IPS DF 6.9 (cell line): ENCODE measurements at regions not wholly inside any gene's neighbourhood (a gene's known extent, or its start where the extent isn't known, plus 50 kb on each side); places are given as distances from the start of the nearest gene placed in this dataset.

ENCODE experiments used
- DNase-seq: peaks from one replicate; pipeline ENCODE4 v3.0.0-alpha.2; 2013; ENCODE audit warnings: low read depth, low spot score
- H3K27ac ChIP-seq: one replicate; pipeline ENCODE4 v1.5.1; 2013; ENCODE audit warnings: low read length, control low read depth
- H3K27me3 ChIP-seq: 2 replicates; pipeline ENCODE4 v1.6.1; 2013; ENCODE audit warnings: mild to moderate bottlenecking, low read length; ENCODE audit not compliant: control insufficient read depth, insufficient read depth
- H3K36me3 ChIP-seq: 2 replicates; pipeline ENCODE4 v1.6.1; 2013; ENCODE audit warnings: low read length; ENCODE audit not compliant: control insufficient read depth, insufficient read depth
- H3K4me1 ChIP-seq: 2 replicates; pipeline ENCODE4 v1.6.1; 2013; ENCODE audit warnings: low read length; ENCODE audit not compliant: control insufficient read depth, insufficient read depth
- H3K4me3 ChIP-seq: 2 replicates; pipeline ENCODE4 v1.5.1; 2013; ENCODE audit warnings: mild to moderate bottlenecking, low read length
- H3K9me3 ChIP-seq: 2 replicates; pipeline ENCODE4 v1.6.1; 2013; ENCODE audit warnings: low read length, inconsistent platforms; ENCODE audit not compliant: control insufficient read depth, insufficient read depth
- WGBS: extraction: QIAGEN DNeasy Blood & Tissue Kit; methylation state at CpG from one replicate; pipeline ENCODE4 v1.1.7; 2013; ENCODE audit warnings: mixed read lengths, missing lambda C conversion rate; ENCODE audit not compliant: insufficient read length, insufficient coverage; 5-methylcytosine and 5-hydroxymethylcytosine counted together

- Histone ChIP-seq H3K4me1 (no peaks in the 10 kb centered on the region), H3K9me3 (no peaks in the 10 kb centered on the region), H3K4me3 (no peak overlapping the region), H3K27ac (no peak overlapping the region), H3K36me3 (no peaks in the 10 kb centered on the region), H3K27me3 (no peaks in the 10 kb centered on the region)
- no peak for DNase-seq
- WGBS = no CpG with 5 or more reads among the region's 2 CpGs
These were observed 178.8 kb upstream of the FRMD6 start for GRCh38 chr14:51472881-51473280.

- WGBS = no CpG with 5 or more reads among the region's 4 CpGs
- no peaks in the 10 kb centered on the region for H3K4me1 ChIP-seq
- DNase-seq = no peak
- no peaks in the 10 kb centered on the region for H3K36me3 ChIP-seq
- no peak overlapping the region for H3K4me3 ChIP-seq
- no peak overlapping the region for H3K27ac ChIP-seq
- no peaks in the 10 kb centered on the region for H3K9me3 ChIP-seq
- no peaks in the 10 kb centered on the region for H3K27me3 ChIP-seq
These were observed 178.4 kb upstream of the FRMD6 start for GRCh38 chr14:51473351-51473750.

GRCh38 chr14:51473808-51474565, 177.7 kb upstream of the FRMD6 start:
- Histone ChIP-seq H3K27ac (no peak overlapping the region), H3K27me3 (no peaks in the 10 kb centered on the region), H3K4me1 (no peaks in the 10 kb centered on the region), H3K4me3 (no peak overlapping the region), H3K9me3 (no peaks in the 10 kb centered on the region), H3K36me3 (no peaks in the 10 kb centered on the region)
- DNase-seq = no peak
- WGBS = 100% methylated on average over 2 of the region's 6 CpGs

GRCh38 chr14:51474854-51475253, 176.9 kb upstream of the FRMD6 start:
- Histone ChIP-seq H3K27me3 (no peaks in the 10 kb centered on the region), H3K4me1 (no peaks in the 10 kb centered on the region), H3K36me3 (no peaks in the 10 kb centered on the region), H3K27ac (no peak overlapping the region), H3K9me3 (no peaks in the 10 kb centered on the region), H3K4me3 (no peak overlapping the region)
- DNase-seq = no peak

GRCh38 chr14:51478175-51478621, 173.5 kb upstream of the FRMD6 start:
- Histone ChIP-seq H3K27me3 (no peaks in the 10 kb centered on the region), H3K9me3 (no peaks in the 10 kb centered on the region), H3K27ac (no peak overlapping the region), H3K4me3 (no peak overlapping the region), H3K36me3 (no peaks in the 10 kb centered on the region), H3K4me1 (no peaks in the 10 kb centered on the region)
- WGBS = no CpG with 5 or more reads among the region's 4 CpGs
- DNase-seq = no peak

GRCh38 chr14:51479584-51480325, 172.0 kb upstream of the FRMD6 start:
- no peaks in the 10 kb centered on the region for H3K27me3 ChIP-seq
- WGBS = no CpG with 5 or more reads among the region's 2 CpGs
- no peak overlapping the region for H3K4me3 ChIP-seq
- H3K9me3 ChIP-seq = no peaks in the 10 kb centered on the region
- no peak overlapping the region for H3K27ac ChIP-seq
- no peaks in the 10 kb centered on the region for H3K4me1 ChIP-seq
- no peak for DNase-seq
- no peaks in the 10 kb centered on the region for H3K36me3 ChIP-seq

GRCh38 chr14:51481643-51482042, 170.1 kb upstream of the FRMD6 start:
- Histone ChIP-seq H3K27me3 (no peaks in the 10 kb centered on the region), H3K4me3 (no peak overlapping the region), H3K9me3 (no peaks in the 10 kb centered on the region), H3K4me1 (no peaks in the 10 kb centered on the region; the same call in 1 of the 2 replicates), H3K27ac (no peak overlapping the region), H3K36me3 (no peaks in the 10 kb centered on the region)
- WGBS = no CpG with 5 or more reads among the region's 4 CpGs
- no peak for DNase-seq

GRCh38 chr14:51482102-51482501, 169.6 kb upstream of the FRMD6 start:
- Histone ChIP-seq H3K4me3 (no peak overlapping the region), H3K9me3 (no peaks in the 10 kb centered on the region), H3K4me1 (no peaks in the 10 kb centered on the region; the same call in 1 of the 2 replicates), H3K27me3 (no peaks in the 10 kb centered on the region), H3K36me3 (no peaks in the 10 kb centered on the region), H3K27ac (no peak overlapping the region)
- DNase-seq = no peak
- WGBS = no CpG with 5 or more reads among the region's 4 CpGs

GRCh38 chr14:51484485-51484884, 167.2 kb upstream of the FRMD6 start:
- H3K27ac ChIP-seq = no peak overlapping the region
- H3K9me3 ChIP-seq = no peaks in the 10 kb centered on the region
- WGBS = no CpG with 5 or more reads among the region's 2 CpGs
- no peaks in the 10 kb centered on the region; the same call in 1 of the 2 replicates for H3K4me1 ChIP-seq
- H3K27me3 ChIP-seq = no peaks in the 10 kb centered on the region
- H3K36me3 ChIP-seq = no peaks in the 10 kb centered on the region
- no peak overlapping the region for H3K4me3 ChIP-seq
- DNase-seq = no peak

- H3K4me1 ChIP-seq = no peaks in the 10 kb centered on the region; the same call in 1 of the 2 replicates
- no peaks in the 10 kb centered on the region for H3K36me3 ChIP-seq
- WGBS = no CpG with 5 or more reads among the region's 9 CpGs
These were observed 166.0 kb upstream of the FRMD6 start for GRCh38 chr14:51485733-51486132.

More at GRCh38 chr14:51485733-51486132, 166.0 kb upstream of the FRMD6 start:
- no peaks in the 10 kb centered on the region for H3K9me3 ChIP-seq
- no peak overlapping the region for H3K4me3 ChIP-seq
- no peak overlapping the region for H3K27ac ChIP-seq
- no peaks in the 10 kb centered on the region for H3K27me3 ChIP-seq
- no peak for DNase-seq
